ENCODE measurements at regions not wholly inside any gene's neighbourhood (a gene's known extent, or its start where the extent isn't known, plus 50 kb on each side); places are given as distances from the start of the nearest gene placed in this dataset.

GRCh38 chr20:46811224-46812084, 83.2 kb upstream of the EYA2 start:
- DNase-seq, result no peak

- peak; percentile 97 for DNase-seq
Measured at GRCh38 chr20:46814366-46815232, 80.0 kb upstream of the EYA2 start.

- DNase-seq, result no peak
Measured at GRCh38 chr20:46816097-46816496, 78.5 kb upstream of the EYA2 start.

GRCh38 chr20:46816886-46817638, 77.6 kb upstream of the EYA2 start:
- no peak for DNase-seq

GRCh38 chr20:46820682-46821081, 74.0 kb upstream of the EYA2 start:
- no peak for DNase-seq

GRCh38 chr20:46823271-46823751, 71.3 kb upstream of the EYA2 start:
- no peak for DNase-seq

GRCh38 chr20:46823753-46824152, 70.9 kb upstream of the EYA2 start:
- DNase-seq, result no peak

GRCh38 chr20:46826343-46826984, 68.2 kb upstream of the EYA2 start:
- DNase-seq, result peak; percentile 91

- peak; percentile 54 for DNase-seq
Measured at GRCh38 chr20:46827718-46828458, 66.8 kb upstream of the EYA2 start.

- peak; percentile 94 for DNase-seq
Measured at GRCh38 chr20:46828471-46828870, 66.2 kb upstream of the EYA2 start.

GRCh38 chr20:46830886-46831632, 63.6 kb upstream of the EYA2 start:
- no peak for DNase-seq

GRCh38 chr20:46831633-46832011, 63.0 kb upstream of the EYA2 start:
- no peak for DNase-seq

GRCh38 chr20:46832555-46832954, 62.1 kb upstream of the EYA2 start:
- no peak for DNase-seq

- DNase-seq, result no peak
Measured at GRCh38 chr20:46833360-46833759, 61.3 kb upstream of the EYA2 start.

- DNase-seq, result peak; percentile 36
Measured at GRCh38 chr20:46835418-46835817, 59.2 kb upstream of the EYA2 start.

- DNase-seq, result no peak
Measured at GRCh38 chr20:46837083-46837482, 57.6 kb upstream of the EYA2 start.

- no peak for DNase-seq
Measured at GRCh38 chr20:46838011-46838410, 56.6 kb upstream of the EYA2 start.

GRCh38 chr20:46840054-46840729, 54.5 kb upstream of the EYA2 start:
- no peak for DNase-seq
